Neural progenitor cell (in vitro differentiated cells): ENCODE measurements at regions not wholly inside any gene's neighbourhood (a gene's known extent, or its start where the extent isn't known, plus 50 kb on each side); places are given as distances from the start of the nearest gene placed in this dataset.

Source experiments
- CTCF ChIP-seq: fragments of 200-600 bp; sonication (generic); IDR thresholded peaks from 2 replicates; pipeline ENCODE4 v1.5.1; 2017; ENCODE audit warnings: antibody characterized with exemption, mild to moderate bottlenecking
- EZH2phosphoT487 ChIP-seq: fragments of 200-600 bp; sonication (generic); IDR thresholded peaks from 2 replicates; pipeline ENCODE4 v1.6.1; 2017; ENCODE audit warnings: antibody characterized with exemption

- TF ChIP-seq EZH2phosphoT487 = no peak
- TF ChIP-seq CTCF = no peak
These were observed 668.0 kb downstream of the MRPL39 start for GRCh38 chr21:24939291-24939690.
